Brain microvascular endothelial cell (primary cell): ENCODE measurements at regions not wholly inside any gene's neighbourhood (a gene's known extent, or its start where the extent isn't known, plus 50 kb on each side); places are given as distances from the start of the nearest gene placed in this dataset.

Experiments used
- DNase-seq: peaks from one replicate; pipeline ENCODE4 v3.0.0-alpha.2; 2020
- H3K27ac ChIP-seq: fragments of 250-450 bp; sonication (Bioruptor Pico); 2 replicates; pipeline ENCODE4 v1.5.1; 2020; ENCODE audit warnings: mild to moderate bottlenecking, moderate library complexity
- H3K27me3 ChIP-seq: fragments of 250-450 bp; sonication (Bioruptor Pico); replicated peaks from 2 replicates; pipeline ENCODE4 v1.5.1; 2020; ENCODE audit warnings: mild to moderate bottlenecking
- H3K36me3 ChIP-seq: fragments of 250-450 bp; sonication (Bioruptor Pico); replicated peaks from 2 replicates; pipeline ENCODE4 v1.5.1; 2020; ENCODE audit warnings: mild to moderate bottlenecking
- H3K4me3 ChIP-seq: 2 replicates; pipeline ENCODE4 v1.5.1; 2011; ENCODE audit warnings: low read depth, mild to moderate bottlenecking, control low read depth, low read length, moderate library complexity
- CTCF ChIP-seq: IDR thresholded peaks from 2 replicates; pipeline ENCODE4 v1.5.1; 2011; ENCODE audit warnings: low read depth, mild to moderate bottlenecking, moderate library complexity, low read length, control low read depth, inconsistent platforms; ENCODE audit errors: missing control alignments
- in situ Hi-C: cut with HindIII; loops from 2 replicates; pipeline ENCODE4 v1.10.0; 2017; ENCODE audit warnings: low sequenced_read_pairs, low pct_ligation_motif_present

- no peaks in the 10 kb centered on the region for H3K36me3 ChIP-seq
- in situ Hi-C loops, result no loop called here
- H3K27ac ChIP-seq, result no peak overlapping the region
- no peak for TF ChIP-seq CTCF
- no peaks in the 10 kb centered on the region for H3K27me3 ChIP-seq
- no peak for DNase-seq
- H3K4me3 ChIP-seq, result no peak overlapping the region
Measured at GRCh38 chr4:181656748-181657147, 586.5 kb upstream of the TENM3 start.

GRCh38 chr4:181659202-181659601 lies 584.0 kb upstream of the TENM3 start:
- no peak overlapping the region for H3K4me3 ChIP-seq
- no peaks in the 10 kb centered on the region for H3K36me3 ChIP-seq
- no peak for TF ChIP-seq CTCF
- no peaks in the 10 kb centered on the region for H3K27me3 ChIP-seq
- peak; percentile 47 for DNase-seq
- H3K27ac ChIP-seq, result peak overlapping the region; percentile 57
- in situ Hi-C loops, result no loop called here

- in situ Hi-C loops, result no loop called here
Measured at GRCh38 chr4:181659876-181660275, 583.3 kb upstream of the TENM3 start.

GRCh38 chr4:181661090-181661489 lies 582.1 kb upstream of the TENM3 start:
- H3K4me3 ChIP-seq, result no peak overlapping the region
- in situ Hi-C loops, result no loop called here
- no peak for TF ChIP-seq CTCF
- H3K27ac ChIP-seq, result peak overlapping the region; percentile 87
- DNase-seq, result peak; percentile 59
- no peaks in the 10 kb centered on the region for H3K36me3 ChIP-seq
- H3K27me3 ChIP-seq, result no peaks in the 10 kb centered on the region

More at GRCh38 chr4:181659876-181660275, 583.3 kb upstream of the TENM3 start:
- Histone ChIP-seq H3K36me3 (no peaks in the 10 kb centered on the region), H3K27ac (peak overlapping the region; percentile 57), H3K4me3 (no peak overlapping the region), H3K27me3 (no peaks in the 10 kb centered on the region)
- no peak for DNase-seq
- no peak for TF ChIP-seq CTCF

GRCh38 chr4:181661923-181662322 lies 581.3 kb upstream of the TENM3 start:
- H3K27me3 ChIP-seq, result no peaks in the 10 kb centered on the region
- TF ChIP-seq CTCF, result no peak
- in situ Hi-C loops, result no loop called here
- no peaks in the 10 kb centered on the region for H3K36me3 ChIP-seq
- H3K27ac ChIP-seq, result peak overlapping the region; percentile 87
- no peak for DNase-seq
- no peak overlapping the region for H3K4me3 ChIP-seq

GRCh38 chr4:181662383-181662782 lies 580.8 kb upstream of the TENM3 start:
- Histone ChIP-seq H3K27me3 (no peaks in the 10 kb centered on the region), H3K36me3 (no peaks in the 10 kb centered on the region), H3K27ac (peak overlapping the region; percentile 87), H3K4me3 (no peak overlapping the region)
- in situ Hi-C loops, result no loop called here
- no peak for TF ChIP-seq CTCF
- peak; percentile 69 for DNase-seq
